OCI-LY7 (cell line): ENCODE measurements at regions not wholly inside any gene's neighbourhood (a gene's known extent, or its start where the extent isn't known, plus 50 kb on each side); places are given as distances from the start of the nearest gene placed in this dataset.
"Not testable (repeated sequence)": the region's sequence is repeated elsewhere in the genome, so short reads cannot be mapped to it uniquely, and the experiment has no call there.

ENCODE experiments used
- CTCF ChIP-seq: fragments of 200-600 bp; sonication (generic); conservative IDR thresholded peaks from 2 replicates; pipeline ENCODE4 v1.5.1; 2014; ENCODE audit warnings: mild to moderate bottlenecking, antibody characterized with exemption, low read length, moderate library complexity, mixed read lengths
- EZH2phosphoT487 ChIP-seq: fragments of 200-600 bp; sonication (generic); IDR thresholded peaks from 2 replicates; pipeline ENCODE4 v1.6.1; 2018; ENCODE audit warnings: low read depth, borderline replicate concordance, mild to moderate bottlenecking, mixed run types, antibody characterized with exemption, low read length, moderate library complexity, mixed read lengths

DNA sequence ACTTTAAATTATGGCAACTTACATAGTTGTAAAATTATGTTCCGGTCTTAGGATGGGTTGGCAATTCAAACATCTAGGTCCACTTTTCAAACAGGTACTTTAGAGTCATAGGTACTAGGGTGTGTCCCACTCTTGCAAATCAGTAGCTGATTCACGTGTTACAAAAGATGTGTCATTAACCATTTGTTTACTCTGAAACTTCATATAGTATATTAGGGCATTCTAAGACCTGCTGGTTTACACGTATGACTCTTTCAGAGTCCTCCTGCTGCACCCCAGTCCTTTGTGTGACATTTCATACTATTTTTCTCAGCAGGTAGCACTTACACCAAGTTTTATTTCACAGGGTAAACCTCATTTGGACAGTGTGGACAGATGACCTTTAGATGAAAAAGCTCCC is 131.8 kb upstream of the PLEKHM1 start:
- not testable (repeated sequence) for TF ChIP-seq CTCF, EZH2phosphoT487
